Ishikawa (cell line): ENCODE measurements at regions not wholly inside any gene's neighbourhood (a gene's known extent, or its start where the extent isn't known, plus 50 kb on each side); places are given as distances from the start of the nearest gene placed in this dataset.

Experiments used
- EP300 ChIP-seq: IDR thresholded peaks from 2 replicates; pipeline ENCODE4 v1.6.1; 2012; ENCODE audit warnings: borderline replicate concordance
- NFIC ChIP-seq: IDR thresholded peaks from 2 replicates; pipeline ENCODE4 v1.6.1; 2012
- TAF1 ChIP-seq: IDR thresholded peaks from 2 replicates; pipeline ENCODE4 v1.6.1; 2012; ENCODE audit warnings: low read depth, mild to moderate bottlenecking
- TCF12 ChIP-seq: IDR thresholded peaks from 2 replicates; pipeline ENCODE4 v1.6.1; 2012; ENCODE audit warnings: low read depth

DNA sequence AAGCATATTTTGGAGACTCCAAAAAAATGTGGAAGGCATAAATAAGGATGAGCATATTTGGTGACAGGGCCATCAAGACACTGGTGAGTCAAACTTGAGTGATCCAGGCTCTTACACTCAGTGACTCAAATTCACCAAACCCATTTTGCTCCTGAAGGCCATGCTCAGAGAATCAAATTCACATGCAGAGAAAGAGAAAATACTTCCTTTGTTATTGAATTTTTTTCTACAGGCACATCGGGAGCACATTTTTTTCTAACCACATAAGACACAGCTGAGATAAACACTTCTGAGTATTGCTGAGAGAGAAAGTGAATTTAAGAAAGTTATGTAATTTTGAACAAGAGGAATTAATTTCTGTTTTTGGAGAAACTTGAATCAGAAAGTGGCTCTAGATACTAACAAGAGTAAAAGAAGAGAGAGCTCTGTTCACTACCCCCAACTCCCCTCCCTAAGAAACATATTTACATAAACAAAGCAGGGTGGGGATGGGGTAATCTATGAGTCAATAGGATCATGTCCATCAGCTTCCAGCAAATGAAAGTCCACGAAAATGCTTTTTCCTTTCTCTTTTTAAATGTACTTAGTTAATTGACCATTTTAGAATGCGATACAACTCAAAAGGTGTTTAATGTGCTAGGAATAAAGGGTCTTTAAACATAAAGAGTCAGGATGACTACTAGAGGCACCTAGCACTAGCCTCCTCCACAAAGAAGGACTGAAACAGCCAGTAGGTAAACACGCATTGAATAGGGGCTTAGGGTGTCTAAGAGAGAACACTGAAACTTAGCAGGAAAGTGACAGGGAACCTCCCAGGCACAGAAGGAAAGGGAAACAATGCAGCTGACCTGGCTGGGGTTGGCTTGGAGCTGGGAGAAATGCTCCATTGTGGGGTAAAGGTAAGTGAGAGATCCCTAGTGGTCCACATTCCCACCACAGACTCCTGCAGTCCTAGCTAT is 152.3 kb downstream of the KCNE4 start:
- no peak for TF ChIP-seq NFIC
- no peak for TF ChIP-seq EP300
- no peak for TF ChIP-seq TAF1
- no peak for TF ChIP-seq TCF12
